ENCODE measurements at regions not wholly inside any gene's neighbourhood (a gene's known extent, or its start where the extent isn't known, plus 50 kb on each side); places are given as distances from the start of the nearest gene placed in this dataset.
"Not testable (repeated sequence)": the region's sequence is repeated elsewhere in the genome, so short reads cannot be mapped to it uniquely, and the experiment has no call there.

DNA sequence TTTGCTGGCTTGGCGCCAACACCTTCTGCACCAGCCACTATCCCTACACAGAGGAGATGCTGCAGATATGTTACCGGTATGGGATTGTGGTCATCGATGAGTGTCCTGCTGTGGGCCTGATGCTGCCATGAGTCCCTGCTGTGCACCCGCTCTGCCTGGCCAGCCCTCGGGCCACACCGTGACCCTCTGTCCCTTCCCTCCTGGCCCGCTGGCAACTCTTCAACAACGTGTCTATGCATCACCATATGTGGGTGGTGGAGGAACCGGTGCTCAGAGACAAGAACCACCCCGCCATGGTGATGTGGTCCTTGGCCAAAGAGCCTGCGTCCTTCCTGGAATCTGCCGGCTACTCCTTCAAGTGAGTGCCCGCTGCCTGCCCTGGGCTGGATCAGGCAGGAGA lies 605.4 kb upstream of the CHD1 start:
- ATAC-seq, result not testable (repeated sequence)

DNA sequence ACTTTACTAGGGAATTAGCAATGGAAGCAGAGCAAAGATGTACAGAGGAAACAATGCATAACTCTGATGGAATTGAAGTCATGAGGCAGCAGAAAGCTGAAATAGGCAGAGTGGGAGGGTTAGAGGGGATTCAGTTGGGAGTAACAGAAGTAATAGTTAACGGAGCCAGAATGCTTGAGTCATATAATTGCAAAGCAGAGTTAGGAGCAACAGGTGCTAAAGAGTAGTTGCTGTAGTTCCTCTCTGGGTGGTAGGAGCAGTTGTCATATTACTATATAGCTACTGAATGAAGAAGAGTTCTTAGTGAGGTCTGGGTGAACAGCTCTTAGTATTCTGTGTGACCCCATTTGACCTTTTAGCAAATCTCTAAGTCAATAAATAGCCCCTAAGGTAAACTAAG lies 592.9 kb upstream of the CHD1 start:
- not testable (repeated sequence) for ATAC-seq

DNA sequence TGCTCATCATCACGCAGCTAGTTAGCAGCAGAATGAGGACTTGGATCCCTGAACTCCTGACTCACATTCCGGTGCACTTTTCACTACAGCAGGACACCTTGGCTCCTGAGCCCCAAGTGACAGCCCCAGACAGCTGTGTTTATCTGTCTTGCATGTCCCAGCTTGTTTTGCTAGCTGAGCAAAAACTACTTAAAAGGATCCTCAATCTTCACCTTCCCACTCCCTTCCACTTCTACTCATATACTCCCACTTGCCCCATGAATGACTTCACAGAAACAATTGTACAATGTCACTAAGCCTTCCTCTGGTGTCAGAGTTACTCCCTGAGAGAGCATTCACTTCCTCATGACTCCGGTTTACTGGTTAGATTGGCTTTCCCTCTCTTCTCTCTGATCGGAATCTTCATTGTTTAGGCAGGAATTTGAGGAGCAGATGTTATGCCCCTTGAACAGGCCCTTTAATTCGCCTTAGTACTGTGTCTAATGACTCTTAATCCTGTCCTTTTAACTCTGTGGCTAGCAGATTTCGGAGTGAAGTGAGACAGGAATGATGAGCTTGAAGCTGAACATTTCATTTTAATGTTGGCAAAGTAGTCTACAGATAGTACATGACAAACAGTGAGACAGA lies 587.2 kb upstream of the CHD1 start:
- not testable (repeated sequence) for ATAC-seq

DNA sequence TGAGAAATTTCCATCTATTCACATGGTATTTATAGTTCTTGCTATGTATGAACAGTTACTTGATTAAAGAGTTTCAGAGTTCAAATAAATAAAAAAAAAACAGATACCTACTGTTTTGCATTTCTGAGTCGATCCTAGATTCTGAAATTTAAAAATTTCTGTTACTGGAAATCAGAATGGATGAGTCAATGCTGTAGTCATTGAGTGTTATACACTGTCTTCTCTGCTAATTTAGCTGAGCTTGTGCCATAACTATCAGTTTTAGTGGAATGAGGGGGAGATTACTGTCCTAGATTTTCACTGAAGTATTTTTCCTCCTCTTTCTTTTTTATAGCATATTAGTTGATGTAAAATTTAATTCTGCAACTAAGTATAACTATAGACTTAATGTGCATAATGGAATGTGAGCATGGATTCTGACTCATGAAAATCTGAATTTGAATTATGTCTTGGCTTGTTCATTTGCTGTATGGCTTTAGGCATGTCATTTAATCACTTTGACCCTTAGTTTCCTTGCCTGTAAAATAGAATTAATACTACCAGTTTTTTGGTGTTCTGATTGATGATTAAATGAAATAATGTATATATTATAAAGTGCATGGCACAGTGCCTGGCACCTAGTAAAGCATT lies 581.5 kb upstream of the CHD1 start:
- not testable (repeated sequence) for ATAC-seq

DNA sequence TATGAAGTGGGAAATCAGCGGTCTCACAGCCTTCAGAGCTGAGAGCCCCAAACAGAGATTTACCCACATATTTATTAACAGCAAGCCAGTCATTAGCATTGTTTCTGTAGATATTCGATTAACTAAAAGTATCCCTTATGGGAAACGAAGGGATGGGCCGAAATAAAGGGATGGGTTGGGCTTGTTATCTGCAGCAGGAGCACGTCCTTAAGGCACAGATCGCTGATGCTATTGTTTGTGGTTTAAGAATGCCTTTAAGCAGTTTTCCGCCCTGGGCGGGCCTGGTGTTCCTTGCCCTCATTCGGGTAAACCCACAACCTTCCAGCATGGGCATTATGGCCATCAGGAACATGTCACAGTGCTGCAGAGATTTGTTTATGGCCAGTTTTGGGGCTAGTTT lies 580.3 kb upstream of the CHD1 start:
- ATAC-seq, result not testable (repeated sequence)

DNA sequence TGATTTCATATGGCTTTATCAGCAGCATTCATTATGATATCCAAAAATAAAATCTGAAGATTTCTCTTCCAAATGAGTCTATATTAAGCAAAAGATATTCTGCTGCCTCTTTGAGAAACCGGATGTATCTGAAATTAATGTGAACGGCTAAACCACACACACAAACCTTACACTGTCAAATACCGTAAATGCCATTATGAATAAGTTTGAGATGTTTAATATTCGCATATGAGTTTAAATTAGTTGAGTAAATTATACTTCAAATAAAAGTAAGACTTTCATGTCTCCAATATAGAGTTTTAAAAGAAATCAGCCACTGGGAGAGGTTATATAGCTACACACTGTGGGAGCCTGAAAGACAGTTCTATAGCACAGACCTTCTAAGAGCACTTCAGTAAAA lies 566.6 kb upstream of the CHD1 start:
- not testable (repeated sequence) for ATAC-seq

DNA sequence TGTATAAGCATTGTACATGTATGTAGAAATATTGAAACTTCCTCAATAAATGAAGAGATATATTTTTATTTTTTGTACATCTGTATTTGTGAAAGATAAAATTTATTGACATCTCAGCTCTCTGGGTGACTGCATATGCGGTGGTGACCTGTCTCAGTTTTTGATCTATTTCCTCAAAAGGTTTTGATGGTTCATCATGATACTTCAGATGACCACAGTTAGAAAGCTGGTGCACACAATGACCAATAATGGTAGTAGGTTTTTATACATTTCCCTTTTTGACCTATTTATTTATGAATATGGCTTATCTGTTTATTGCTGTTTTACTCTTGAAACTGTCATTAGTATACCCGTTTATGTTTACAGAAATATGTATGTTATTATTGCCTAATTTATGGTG lies 549.6 kb upstream of the CHD1 start:
- not testable (repeated sequence) for ATAC-seq

DNA sequence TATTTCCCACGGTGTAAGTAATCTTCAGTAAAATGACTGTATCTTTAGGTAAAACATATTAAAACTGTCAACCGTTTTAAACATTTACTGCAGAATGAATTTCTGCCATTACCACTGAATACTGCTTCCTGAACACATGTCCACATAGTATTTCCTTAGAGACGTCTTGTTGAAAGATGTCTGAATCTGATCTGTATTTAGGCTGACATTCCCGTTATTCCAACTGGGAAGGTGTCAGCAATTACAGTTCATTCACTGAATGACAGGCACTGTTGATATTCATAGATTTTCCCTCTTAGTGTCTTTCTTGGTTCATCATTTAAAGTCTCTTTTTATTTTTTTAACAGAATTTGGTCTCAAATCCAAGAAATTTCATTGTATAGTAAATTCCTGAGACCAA lies 544.5 kb upstream of the CHD1 start:
- not testable (repeated sequence) for ATAC-seq

DNA sequence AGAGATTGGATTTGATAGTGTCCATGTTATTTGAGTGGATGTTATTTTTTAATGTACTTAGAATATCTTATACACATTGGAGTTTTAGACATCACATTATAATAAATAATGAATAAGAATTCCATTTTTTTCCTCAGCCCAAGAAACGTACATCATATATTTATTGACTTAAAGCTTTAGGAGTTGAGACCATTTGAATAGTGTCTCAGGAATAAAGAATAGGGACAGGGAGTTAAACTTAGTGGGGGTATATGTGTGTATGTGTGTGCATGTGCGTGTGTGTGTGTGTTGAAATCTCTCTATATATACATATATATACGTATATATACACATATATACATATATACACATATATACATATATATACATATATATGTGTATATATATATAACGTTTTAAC lies 542.9 kb upstream of the CHD1 start:
- not testable (repeated sequence) for ATAC-seq

DNA sequence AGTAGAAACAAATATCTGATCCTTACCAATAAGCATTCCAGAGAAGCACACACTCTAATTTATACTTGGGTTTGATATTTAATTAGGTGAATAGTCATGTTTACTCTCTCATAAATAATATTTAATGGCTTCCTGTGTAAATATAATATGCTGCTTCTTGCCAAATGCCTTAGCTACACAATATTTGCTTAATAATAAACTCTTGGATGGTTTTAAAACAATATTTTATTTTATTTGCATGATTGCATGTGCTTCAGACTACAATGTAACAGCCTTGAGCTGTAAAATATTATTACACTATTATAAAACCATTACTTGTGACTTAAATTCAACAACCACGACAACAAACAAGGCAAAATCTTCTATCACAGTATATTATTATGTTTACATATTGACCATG lies 542.4 kb upstream of the CHD1 start:
- not testable (repeated sequence) for ATAC-seq

DNA sequence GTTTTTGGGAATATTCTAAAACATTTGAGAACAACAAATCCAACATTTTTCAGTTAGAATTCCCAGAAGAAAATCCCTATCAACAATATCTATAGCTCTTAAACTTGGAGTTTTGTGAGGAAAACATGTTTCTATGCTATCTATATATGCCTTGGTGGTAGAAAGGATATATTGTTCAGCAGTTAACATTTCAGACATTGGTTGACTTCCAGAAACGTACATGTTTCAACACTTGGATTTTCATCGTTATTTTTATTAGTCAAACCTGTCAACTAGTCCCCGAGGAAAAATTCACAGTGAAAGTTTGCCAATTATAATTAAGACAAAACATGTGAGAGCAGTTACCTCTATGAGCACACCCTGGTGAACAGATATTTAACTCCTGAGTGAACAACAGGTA lies 541.8 kb upstream of the CHD1 start:
- not testable (repeated sequence) for ATAC-seq

DNA sequence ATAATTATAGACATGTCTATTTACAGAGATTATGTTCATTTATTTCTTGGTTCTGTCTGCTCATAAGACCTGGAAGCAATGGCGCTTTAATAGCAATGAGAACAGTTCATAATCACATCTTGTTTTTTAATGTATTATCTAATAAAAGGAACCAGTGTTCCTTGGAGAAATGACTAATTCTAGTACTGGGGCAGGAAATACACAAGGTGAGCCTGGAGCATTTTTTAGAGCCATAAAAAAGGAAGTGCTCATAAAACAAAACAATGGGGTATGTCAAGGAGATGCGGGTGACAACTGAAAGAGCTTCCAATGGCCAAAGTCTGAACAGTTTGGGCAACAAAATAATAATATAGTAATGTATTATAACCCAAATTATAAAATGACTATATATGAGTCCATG lies 531.9 kb upstream of the CHD1 start:
- ATAC-seq, result no peak
- TF ChIP-seq RARB (CRISPR knock-in tag; IDR thresholded peaks at IDR 0.05), result no peak

DNA sequence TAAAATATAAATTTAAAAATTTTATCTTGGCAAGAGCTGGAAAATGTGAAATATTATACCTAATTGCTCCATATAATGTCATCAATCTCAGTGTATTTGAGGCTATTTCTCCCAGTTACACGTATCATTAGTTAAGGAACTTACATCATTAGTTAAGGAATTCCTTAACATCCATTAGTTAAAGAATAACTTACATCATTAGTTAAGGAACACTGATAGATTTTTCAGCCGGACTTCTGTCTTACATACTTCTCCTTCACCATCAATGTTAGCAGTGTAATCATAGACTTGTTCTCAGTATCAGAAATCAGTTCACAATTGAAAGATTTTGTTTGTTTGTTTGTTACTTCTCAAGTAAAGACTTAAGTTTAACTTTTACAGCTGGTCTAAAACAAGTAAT lies 524.4 kb upstream of the CHD1 start:
- no peak for ATAC-seq
- no peak for TF ChIP-seq TCF4 (CRISPR knock-in tag; IDR thresholded peaks at IDR 0.05; ENCODE audit: borderline replicate concordance)
- TF ChIP-seq ZNF70 (CRISPR knock-in tag; IDR thresholded peaks at IDR 0.05), result no peak
- no peak for TF ChIP-seq RARB (CRISPR knock-in tag; IDR thresholded peaks at IDR 0.05)
- TF ChIP-seq ZFP3 (CRISPR knock-in tag; IDR thresholded peaks at IDR 0.05), result no peak
- no peak for TF ChIP-seq OSR1 (CRISPR knock-in tag; IDR thresholded peaks at IDR 0.05)
- no peak for TF ChIP-seq SNAI2 (CRISPR knock-in tag; IDR thresholded peaks at IDR 0.05)
- no peak for TF ChIP-seq TOX (CRISPR knock-in tag; IDR thresholded peaks at IDR 0.05; ENCODE audit: borderline replicate concordance)
- TF ChIP-seq, protein P1, sequence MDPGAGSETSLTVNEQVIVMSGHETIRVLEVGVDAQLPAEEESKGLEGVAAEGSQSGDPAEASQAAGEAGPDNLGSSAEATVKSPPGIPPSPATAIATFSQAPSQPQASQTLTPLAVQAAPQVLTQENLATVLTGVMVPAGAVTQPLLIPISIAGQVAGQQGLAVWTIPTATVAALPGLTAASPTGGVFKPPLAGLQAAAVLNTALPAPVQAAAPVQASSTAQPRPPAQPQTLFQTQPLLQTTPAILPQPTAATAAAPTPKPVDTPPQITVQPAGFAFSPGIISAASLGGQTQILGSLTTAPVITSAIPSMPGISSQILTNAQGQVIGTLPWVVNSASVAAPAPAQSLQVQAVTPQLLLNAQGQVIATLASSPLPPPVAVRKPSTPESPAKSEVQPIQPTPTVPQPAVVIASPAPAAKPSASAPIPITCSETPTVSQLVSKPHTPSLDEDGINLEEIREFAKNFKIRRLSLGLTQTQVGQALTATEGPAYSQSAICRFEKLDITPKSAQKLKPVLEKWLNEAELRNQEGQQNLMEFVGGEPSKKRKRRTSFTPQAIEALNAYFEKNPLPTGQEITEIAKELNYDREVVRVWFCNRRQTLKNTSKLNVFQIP (CRISPR knock-in tag; IDR thresholded peaks at IDR 0.05; ENCODE audit: borderline replicate concordance, low read depth), result no peak
- TF ChIP-seq, protein P2, sequence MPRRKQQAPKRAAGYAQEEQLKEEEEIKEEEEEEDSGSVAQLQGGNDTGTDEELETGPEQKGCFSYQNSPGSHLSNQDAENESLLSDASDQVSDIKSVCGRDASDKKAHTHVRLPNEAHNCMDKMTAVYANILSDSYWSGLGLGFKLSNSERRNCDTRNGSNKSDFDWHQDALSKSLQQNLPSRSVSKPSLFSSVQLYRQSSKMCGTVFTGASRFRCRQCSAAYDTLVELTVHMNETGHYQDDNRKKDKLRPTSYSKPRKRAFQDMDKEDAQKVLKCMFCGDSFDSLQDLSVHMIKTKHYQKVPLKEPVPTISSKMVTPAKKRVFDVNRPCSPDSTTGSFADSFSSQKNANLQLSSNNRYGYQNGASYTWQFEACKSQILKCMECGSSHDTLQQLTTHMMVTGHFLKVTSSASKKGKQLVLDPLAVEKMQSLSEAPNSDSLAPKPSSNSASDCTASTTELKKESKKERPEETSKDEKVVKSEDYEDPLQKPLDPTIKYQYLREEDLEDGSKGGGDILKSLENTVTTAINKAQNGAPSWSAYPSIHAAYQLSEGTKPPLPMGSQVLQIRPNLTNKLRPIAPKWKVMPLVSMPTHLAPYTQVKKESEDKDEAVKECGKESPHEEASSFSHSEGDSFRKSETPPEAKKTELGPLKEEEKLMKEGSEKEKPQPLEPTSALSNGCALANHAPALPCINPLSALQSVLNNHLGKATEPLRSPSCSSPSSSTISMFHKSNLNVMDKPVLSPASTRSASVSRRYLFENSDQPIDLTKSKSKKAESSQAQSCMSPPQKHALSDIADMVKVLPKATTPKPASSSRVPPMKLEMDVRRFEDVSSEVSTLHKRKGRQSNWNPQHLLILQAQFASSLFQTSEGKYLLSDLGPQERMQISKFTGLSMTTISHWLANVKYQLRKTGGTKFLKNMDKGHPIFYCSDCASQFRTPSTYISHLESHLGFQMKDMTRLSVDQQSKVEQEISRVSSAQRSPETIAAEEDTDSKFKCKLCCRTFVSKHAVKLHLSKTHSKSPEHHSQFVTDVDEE (CRISPR knock-in tag; IDR thresholded peaks at IDR 0.05), result no peak
- no peak for TF ChIP-seq ZC3H10 (CRISPR knock-in tag; IDR thresholded peaks at IDR 0.05)
- TF ChIP-seq ZFP30 (CRISPR knock-in tag; IDR thresholded peaks at IDR 0.05), result no peak
- TF ChIP-seq PPARA (CRISPR knock-in tag; IDR thresholded peaks at IDR 0.05; ENCODE audit: borderline replicate concordance), result no peak
- no peak for TF ChIP-seq ISL1 (CRISPR knock-in tag; IDR thresholded peaks at IDR 0.05)
- no peak for TF ChIP-seq CSDC2 (CRISPR knock-in tag; IDR thresholded peaks at IDR 0.05)
- TF ChIP-seq ARNTL (CRISPR knock-in tag; IDR thresholded peaks at IDR 0.05; ENCODE audit: borderline replicate concordance, low read depth), result no peak
- TF ChIP-seq ESRRG (CRISPR knock-in tag; IDR thresholded peaks at IDR 0.05), result no peak

Data from SK-N-SH treated with all-trans-retinoic acid at 6 μM for 48 hours (cell line).